HG03159 (cell line): ENCODE measurements at regions not wholly inside any gene's neighbourhood (a gene's known extent, or its start where the extent isn't known, plus 50 kb on each side); places are given as distances from the start of the nearest gene placed in this dataset.

Source experiments
- ATAC-seq: cut with Tn5 transposase; IDR thresholded peaks from one replicate; pipeline ENCODE4 v1.9.1; 2021; ENCODE audit warnings: mild to moderate bottlenecking, moderate library complexity; ENCODE audit not compliant: unreplicated experiment

DNA sequence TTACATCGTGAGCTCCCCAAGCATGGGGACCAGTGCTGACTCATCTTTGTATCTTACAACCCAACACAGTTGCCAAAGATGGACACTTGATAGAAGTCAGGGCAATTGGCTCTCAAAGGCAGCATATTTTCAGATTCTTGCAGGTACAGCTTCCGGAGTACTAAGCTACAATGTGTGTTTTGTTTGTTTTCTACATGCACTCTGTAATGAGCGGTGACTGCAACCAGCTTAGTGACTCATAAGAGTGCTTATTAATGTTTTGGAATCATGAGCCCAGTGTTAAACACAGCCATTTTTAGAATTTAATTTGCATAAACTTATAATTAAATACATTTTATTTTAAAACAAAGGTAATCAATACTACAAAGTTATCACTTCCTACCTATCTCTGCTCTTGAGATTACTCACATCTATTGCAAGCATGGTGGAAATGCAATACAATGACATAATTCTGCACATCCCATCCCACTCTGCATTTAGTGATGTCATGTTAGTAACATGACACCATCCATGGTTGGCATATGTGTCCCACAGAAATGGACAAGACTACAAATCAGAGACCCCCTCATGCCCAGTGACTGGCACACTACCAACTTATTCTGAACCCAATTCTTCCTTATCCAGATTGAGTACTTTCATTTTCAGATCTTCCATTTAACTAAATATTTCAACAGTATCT, 399.8 kb upstream of the ST6GAL2 start:
- no peak for ATAC-seq

DNA sequence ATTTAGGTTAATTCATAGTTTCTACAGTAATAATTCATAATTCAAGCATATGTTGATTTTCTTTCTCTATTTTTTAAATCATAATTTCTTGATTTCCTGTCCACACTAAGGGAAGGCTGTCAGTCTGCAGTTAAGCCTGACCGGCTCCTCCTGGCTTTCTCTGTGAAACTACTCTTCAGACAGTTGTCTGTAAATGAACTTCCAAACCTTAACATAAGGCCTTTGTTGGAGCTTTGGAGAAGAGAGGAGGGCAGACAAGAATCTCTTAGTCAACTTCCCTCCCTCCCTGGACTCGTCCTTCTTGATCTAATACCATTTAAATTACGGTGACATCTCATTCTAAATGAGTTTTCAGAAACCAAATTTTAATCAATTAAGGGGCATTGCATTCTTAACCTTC, 404.1 kb upstream of the ST6GAL2 start:
- no peak for ATAC-seq

DNA sequence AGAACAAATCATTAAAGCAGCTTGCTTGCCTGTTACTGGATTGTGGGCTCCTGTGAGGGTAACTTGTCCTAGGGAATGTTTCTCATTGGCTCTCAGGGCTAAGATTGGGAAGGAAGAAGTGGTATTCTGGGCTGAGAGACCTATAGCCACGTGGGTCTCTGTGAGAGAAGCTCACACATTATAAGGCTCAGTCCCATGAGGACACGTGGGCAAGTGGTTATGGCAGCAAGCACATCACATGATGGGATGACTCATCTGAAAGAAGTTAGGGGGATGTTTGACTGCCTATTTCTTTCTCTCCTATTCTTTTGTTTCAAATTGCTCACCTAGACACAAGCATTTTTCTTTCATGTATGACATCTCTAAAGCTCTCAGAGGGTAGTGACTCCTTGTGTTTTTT, 418.0 kb upstream of the ST6GAL2 start:
- no peak for ATAC-seq

DNA sequence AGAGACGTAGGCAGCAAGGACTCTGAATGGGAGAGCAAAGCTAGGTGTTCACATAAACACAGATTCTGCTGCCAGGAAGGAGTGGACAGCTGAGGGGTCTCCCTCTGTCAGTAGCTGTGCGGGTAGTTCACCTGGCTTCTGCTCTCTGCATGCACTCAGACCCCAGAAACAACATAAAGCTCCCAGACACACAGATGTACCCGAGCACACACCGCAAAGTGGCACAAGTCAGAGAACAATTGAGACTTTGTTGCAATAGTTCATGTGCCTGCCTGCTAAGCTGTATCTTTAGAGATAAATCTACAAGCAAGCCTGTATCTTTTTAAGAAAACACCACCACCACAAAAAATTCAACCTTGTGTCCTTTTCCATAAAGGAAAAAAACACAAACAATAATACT, 420.0 kb upstream of the ST6GAL2 start:
- ATAC-seq = no peak

DNA sequence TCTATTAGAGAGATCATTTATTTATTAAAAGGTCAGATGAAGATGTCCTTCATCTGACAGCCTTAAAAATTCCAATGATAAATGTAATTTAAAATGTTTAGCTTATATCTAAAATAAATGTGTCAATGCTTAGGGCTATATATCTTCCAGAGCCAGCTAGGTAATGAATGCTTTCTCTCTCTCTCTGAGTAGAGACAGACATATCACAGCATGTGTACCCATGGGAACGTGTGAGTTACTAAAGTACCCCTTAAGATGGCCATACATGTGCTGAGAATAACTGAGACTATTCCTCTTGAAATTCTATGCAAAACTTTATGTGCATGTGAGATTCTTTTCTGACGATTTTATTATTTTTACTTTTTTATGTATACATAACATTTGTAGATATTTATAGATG, 420.9 kb upstream of the ST6GAL2 start:
- ATAC-seq = no peak

DNA sequence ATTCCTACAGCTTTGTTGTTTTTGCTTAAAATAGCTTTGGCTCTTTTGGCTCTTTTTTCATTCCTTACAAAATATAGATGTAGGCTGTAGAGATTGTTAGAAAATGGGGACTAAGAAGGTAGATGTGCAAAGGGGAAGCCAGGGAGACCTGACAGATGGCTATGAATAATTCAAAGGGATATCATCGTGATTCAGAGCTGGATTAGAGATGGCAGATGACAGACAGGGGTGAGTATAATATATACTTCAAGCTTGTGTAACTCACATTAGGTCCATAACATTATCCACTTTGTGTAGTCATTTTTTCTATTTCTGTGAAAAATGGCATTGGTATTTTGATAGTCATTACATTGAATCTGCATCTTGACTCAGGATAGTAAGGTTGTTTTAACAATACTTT, 422.9 kb upstream of the ST6GAL2 start:
- no peak for ATAC-seq

DNA sequence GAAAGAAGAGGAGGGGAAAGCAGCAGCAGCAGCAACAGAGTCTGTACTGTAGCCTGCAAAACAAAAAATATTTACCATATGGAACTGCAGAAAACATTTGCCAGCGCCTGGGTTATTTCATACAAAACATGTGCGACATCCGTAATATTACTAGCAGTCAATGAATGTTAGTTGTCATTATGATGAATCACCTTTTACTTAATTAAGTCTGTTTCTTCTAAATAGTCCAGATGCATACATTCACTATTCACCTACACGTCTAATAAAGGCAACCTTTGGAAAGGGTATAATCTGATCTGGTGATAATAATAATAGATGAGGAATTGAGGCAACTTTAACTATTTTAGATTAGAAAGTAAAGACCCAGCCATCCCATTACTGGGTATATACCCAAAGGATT, 426.3 kb upstream of the ST6GAL2 start:
- ATAC-seq = no peak

DNA sequence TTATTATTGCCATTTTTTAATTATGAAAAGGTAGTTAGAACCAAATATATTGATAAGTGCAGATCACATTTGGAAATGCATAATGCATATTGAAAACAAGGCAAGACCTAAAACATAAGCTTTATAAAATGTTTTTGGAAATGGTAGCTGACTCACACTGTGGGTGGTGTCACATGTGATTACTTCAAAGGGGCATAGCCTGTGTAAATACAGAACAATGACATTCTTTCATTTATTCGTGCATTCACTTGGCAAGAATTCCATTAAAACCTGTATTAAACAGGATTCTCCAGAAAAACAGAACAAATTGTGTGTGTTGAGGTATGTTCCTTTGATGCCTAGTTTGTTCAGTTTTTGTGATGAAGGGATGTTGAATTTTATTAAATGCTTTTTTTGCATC, 427.3 kb upstream of the ST6GAL2 start:
- no peak for ATAC-seq

DNA sequence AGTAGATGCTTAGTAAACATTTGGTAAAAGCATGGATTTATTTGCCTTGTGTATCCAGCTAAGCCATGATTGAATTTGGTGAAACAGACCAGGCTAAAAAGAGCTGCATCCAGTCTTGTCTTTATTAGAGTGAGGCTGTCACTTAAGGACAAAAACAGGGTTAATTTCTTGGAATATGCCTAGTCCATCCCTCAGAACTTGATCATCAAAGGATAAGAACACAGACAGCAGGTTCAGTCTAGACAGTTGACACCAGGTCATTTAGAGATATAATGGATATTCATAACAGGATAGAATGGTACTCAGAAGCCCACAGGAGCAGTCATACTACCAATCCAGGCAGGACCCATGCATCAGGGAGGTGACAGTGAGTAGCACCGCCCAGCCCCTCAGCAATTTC, 434.9 kb upstream of the ST6GAL2 start:
- no peak for ATAC-seq

DNA sequence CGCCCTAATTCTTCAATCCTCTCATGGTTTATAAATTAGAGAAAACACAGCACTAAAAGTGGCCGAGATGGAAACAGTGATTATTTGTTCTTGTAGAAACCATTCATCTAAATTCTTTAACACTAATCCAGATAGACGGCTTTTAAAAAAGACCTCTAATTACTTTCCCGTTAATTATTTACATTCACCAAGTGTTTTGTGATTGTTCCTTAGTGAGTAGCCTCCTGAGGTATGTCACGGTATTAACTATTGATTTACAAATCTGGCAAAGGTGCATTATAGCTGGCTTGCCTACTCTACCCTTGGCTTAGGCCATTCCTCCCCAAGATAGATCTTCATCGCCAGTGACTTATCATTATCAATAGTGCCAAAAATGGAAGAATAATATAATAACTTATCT, 436.4 kb upstream of the ST6GAL2 start:
- no peak for ATAC-seq

DNA sequence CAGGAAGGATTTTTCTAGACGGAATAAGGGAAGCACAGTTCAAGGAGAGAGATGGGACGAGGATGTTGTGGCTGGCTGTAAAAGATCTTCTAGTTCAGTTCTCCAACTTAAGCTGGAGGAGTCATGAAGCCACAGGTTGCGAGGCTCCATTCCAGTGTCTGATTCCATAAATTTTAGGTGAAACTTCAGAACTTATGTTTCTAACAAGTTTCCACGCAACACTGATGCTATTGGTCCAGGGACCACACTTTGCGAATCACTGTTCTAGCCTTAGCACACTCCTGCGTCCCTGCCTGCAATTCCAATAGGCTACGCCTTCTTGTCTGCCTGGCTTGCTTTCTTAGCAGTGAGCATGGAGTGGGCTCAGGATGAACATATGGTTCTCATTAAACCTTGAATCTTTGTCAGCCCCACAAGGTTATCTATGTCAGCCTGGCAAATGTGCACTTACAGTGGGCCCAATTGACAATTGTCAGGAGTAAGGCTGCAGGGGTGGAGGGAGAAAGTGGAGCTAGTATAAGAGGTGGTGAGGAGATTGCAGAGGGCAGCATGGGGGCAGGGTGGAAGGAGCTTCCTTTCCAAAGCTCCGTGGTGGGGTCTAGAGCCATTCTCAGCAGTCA, 438.1 kb upstream of the ST6GAL2 start:
- no peak for ATAC-seq

DNA sequence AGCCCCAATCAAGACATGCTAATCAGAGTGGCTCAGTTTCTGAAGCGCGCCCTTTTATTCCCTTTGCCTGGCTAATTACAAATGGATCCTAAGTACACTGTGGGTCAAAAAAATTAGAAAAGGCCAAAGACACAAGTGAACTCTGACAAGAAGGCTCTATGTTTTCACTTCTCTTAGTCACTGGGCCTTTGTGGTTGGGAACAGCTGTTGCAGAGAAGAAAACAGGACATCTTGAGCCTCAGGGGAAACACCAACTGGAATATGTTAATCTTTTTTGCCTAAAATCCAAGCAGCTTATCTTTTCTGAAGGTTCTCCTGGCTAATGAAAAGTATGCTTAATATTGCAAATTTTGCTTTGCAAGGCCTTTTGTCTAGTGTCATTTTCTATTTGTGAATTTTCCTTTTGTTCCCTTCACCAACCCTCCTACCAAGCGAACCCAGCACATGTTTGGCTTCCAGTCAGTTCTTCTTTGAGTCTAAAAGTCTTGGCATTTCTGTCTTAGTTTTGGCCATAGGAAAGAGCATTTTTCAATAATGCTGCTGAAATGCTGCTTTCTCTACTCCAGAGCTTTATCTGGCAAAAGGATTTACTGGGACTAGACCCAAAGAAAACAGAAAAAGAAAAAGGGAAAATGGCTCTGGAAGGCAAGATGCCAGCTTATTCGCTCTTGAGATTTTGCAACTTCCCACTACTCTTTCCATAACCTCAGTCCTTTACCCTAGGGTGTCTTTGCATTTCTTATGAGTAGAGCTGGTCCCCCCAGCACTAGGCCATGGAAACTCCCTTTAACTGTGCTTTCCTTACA, 440.2 kb upstream of the ST6GAL2 start:
- ATAC-seq = no peak

DNA sequence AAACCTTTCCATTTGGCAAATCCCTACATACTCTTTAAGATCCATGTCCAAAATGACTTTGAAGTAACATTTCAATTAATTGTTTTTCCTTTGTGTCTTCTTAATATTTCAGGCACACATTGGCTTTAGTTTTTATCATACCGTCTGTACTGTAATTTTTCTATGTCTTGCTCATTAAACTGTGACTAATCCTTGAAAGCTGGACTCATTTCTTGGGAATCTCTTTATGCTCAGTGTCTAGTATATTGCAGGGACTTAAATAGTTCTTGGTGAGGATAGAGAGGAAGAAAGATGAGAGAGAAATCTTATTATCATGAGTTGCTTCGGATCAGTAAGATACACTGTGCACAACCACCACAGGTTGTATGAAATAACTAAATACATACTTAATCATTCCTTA, 448.3 kb upstream of the ST6GAL2 start:
- no peak for ATAC-seq

DNA sequence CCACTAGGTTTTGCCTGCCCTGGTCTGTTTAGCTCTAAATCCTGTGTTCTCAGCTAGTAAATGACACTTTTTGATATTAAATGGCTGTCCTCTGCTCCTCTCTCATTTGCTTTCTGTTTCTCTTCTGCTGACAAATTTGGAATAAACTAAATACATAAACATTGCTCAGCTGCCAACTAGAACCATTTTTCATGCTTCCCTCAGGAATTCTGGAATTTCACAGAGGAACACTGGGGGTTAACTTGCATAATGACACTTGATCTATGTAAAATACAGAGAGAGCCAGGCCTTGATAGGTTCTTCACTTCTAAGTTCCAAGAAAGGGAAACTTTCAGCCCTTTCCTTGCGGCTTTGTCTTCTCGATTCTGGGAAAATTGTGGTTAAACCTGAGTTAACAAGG, 450.6 kb upstream of the ST6GAL2 start:
- no peak for ATAC-seq

DNA sequence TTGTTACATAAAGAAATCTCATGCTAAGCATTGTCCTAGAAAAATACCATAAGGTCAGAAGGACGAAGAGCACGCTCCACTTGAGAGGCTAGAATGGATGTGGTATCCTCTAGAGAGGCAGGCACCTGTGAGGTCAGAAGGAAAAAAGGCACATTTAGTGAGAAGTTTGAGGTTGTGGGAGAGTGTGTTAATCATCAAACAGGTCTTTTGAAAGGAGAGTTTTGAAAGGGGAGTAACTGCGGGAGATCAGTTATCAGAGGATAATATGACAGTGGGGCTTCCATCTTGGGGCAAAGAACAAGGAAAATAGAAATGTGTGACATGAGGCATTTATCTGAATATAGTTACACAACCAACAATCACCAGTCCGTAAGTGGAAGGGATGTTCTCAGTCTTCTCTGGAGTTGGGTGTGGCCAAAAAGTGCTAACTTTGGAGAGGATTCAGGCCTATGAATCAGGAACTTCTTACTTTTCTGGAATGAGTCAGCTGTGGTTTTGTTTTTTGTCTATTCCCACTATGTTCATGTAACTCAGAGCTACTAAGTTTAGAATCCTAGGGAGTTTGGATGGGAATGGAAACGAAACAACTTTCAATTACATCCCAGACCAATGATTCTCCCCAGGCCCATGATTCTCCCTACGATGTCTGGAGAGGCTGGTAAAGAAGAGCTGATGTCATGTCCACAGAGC, 451.4 kb upstream of the ST6GAL2 start:
- ATAC-seq = no peak

DNA sequence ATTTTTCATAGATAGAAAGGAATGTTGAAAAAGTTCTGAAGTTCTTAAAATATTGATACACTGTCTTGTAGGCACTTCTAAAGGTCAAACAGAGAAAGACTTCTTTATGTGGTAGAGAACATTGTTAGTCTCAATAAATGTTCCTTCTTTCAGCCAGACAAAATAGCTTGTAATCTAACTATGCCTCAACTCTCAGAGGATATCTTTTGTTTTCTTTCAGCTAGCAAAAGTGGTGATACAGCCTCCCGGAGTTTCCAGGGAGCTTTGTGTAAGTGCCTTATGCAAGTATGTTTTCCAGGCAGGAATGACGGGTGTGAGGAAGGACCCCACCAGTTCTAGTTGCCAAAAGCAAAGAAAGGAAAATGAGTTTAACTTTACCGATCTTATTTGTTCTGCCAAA, 452.1 kb upstream of the ST6GAL2 start:
- no peak for ATAC-seq

DNA sequence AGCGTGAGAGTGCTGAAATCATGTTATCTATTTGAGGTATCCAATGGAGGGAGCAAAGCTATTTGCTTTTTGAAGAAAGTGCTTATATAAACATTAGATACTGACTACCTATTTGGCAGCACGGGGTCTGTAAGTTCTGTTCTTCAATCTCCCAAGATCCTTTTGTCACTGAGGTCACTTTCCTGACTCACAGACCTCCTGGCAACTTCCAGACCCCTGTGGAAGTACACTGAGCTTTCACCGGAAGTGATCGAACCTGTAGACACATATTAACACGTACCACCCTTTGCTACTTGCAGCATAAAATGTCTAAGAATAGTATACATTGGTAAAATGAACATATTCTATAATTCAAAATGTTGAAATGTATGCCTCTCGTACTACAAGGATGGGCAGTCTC, 452.6 kb upstream of the ST6GAL2 start:
- no peak for ATAC-seq

DNA sequence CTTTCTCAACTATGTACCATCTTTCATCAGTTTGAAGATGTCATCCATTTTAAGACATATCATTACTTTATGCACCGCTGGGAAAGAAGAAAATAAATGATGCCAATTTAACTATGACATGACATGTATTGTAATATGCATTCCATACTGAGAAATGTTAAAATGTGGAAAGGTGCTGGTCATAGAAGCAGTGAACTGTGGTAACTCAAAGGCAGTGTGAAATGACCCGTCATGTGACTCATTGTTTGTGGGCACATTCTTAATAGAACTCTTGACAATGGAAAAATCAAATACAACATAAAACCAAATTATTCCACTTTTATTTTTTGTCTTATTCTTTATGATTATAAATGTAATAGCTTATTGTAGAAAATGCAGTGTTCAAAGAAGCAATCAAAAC, 455.0 kb upstream of the ST6GAL2 start:
- no peak for ATAC-seq

DNA sequence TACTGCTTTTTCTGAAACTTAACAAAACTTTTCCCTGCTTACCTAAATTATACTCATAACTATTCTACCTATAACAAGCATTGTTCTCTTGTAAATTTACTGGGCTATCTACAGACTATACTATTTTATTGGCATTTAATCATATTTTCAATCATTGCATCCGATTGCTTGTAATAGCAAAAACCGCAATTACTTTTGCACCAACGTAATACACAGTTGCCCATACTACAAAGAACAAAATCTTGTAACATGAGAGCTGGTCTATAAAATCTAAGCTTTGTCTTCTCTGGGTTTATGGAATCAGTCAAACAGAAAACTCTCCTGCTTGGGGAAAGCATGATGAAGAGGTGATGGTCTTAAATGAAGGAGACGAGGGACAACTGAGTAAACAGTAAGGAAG, 463.4 kb upstream of the ST6GAL2 start:
- ATAC-seq = no peak

DNA sequence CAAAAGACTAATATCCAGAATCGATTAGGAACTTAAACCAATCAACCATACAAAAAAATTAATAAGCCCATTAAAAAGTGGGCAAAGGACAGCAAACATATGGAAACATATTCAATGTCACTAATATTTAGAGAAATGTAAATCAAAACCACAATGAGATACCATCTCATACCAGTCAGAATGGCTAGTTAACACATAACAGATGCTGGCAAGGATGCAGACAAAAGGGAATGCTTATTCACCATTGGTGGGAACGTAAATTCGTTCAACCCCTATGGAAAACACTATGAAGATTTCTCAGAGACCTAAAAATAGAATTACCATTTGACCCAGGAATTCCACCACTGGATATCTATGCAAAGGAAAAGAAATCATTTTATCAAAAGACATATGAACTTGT, 468.2 kb upstream of the ST6GAL2 start:
- no peak for ATAC-seq

DNA sequence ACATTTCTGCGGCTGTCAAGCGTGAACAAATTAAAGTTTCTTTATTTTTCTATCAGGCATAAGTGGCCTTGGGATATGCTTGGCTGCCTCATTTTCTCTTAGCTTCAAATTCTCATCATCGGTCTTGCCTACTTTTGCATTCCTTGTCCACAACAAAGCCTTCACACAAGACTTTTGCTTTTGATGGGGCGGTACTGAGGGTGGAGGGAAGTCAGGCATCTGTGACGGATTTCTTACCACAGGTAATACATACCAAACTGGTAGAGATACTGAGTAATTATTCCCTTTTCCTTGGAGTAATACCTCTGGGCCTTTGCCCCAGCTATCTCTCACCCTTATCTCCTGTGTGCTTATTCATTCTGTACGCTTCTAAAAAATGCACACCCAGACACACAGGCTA, 468.3 kb upstream of the RGPD4 start:
- no peak for ATAC-seq

DNA sequence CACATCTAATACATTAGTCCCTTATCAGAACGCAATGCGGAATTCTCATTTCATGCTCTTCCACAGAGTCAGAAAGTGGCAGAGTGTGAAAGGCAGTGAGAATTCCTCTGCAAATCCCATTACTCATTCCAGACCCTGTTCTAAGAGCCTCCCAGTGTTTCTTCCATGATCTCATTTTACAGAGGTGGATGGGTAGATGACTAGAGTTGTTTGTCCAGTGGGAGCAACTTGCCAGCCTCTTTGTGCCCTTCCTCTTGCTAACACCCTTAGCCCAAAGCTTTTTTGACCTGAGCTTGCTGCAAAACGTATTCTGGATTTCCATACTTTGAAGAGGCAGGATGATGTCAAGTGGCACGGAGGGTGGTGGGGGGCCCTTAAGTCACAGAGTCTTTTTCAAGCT, 467.7 kb upstream of the RGPD4 start:
- no peak for ATAC-seq
